ENCODE measurements at regions not wholly inside any gene's neighbourhood (a gene's known extent, or its start where the extent isn't known, plus 50 kb on each side); places are given as distances from the start of the nearest gene placed in this dataset.

GRCh38 chr21:26766826-26767325 is 78.3 kb downstream of the ADAMTS1 start:
- no peak for TF ChIP-seq EZH2phosphoT487 (IDR thresholded peaks at IDR 0.05; ENCODE audit: borderline replicate concordance, low read length)
- no peak for TF ChIP-seq CTCF (IDR thresholded peaks at IDR 0.05; ENCODE audit: low read depth, low read length, poor library complexity, severe bottlenecking)
- H3K9me3 ChIP-seq (ENCODE audit: control insufficient read depth, insufficient read depth, low read length), result no peaks in the 10 kb centered on the region
- no peak overlapping the region for H3K4me2 ChIP-seq (ENCODE audit: low read length)
- H3K4me1 ChIP-seq (ENCODE audit: control insufficient read depth, low read length), result no peaks in the 10 kb centered on the region
- H4K20me1 ChIP-seq (ENCODE audit: control insufficient read depth, insufficient read depth, low read depth, low read length), result no peaks in the 10 kb centered on the region
- no peaks in the 10 kb centered on the region for H3K9me2 ChIP-seq (replicated peaks; ENCODE audit: control insufficient read depth, low read length)
- H3K4me3 ChIP-seq (ENCODE audit: low read length), result no peak overlapping the region
- H3K27me3 ChIP-seq (ENCODE audit: control insufficient read depth, low read length), result no peaks in the 10 kb centered on the region
- no peaks in the 10 kb centered on the region for H3K36me3 ChIP-seq (ENCODE audit: control insufficient read depth, low read length)
- H3K27ac ChIP-seq (ENCODE audit: low read depth, low read length), result no peak overlapping the region
- H3F3A ChIP-seq (ENCODE audit: control insufficient read depth, insufficient read depth), result no peaks in the 10 kb centered on the region
- no peaks in the 10 kb centered on the region for H3K79me2 ChIP-seq (ENCODE audit: control insufficient read depth, low read length)

- no peaks in the 10 kb centered on the region for H3K9me3 ChIP-seq (ENCODE audit: control insufficient read depth, insufficient read depth, low read length)
- no peaks in the 10 kb centered on the region for H3K9me2 ChIP-seq (replicated peaks; ENCODE audit: control insufficient read depth, low read length)
- H4K20me1 ChIP-seq (ENCODE audit: control insufficient read depth, insufficient read depth, low read depth, low read length), result no peaks in the 10 kb centered on the region
- H3K4me1 ChIP-seq (ENCODE audit: control insufficient read depth, low read length), result no peaks in the 10 kb centered on the region
- H3K27me3 ChIP-seq (ENCODE audit: control insufficient read depth, low read length), result no peaks in the 10 kb centered on the region
- no peak for TF ChIP-seq EZH2phosphoT487 (IDR thresholded peaks at IDR 0.05; ENCODE audit: borderline replicate concordance, low read length)
- TF ChIP-seq CTCF (IDR thresholded peaks at IDR 0.05; ENCODE audit: low read depth, low read length, poor library complexity, severe bottlenecking), result no peak
- no peaks in the 10 kb centered on the region for H3K36me3 ChIP-seq (ENCODE audit: control insufficient read depth, low read length)
- H3K4me3 ChIP-seq (ENCODE audit: low read length), result no peak overlapping the region
- no peak overlapping the region for H3K27ac ChIP-seq (ENCODE audit: low read depth, low read length)
- no peaks in the 10 kb centered on the region for H3K79me2 ChIP-seq (ENCODE audit: control insufficient read depth, low read length)
- no peaks in the 10 kb centered on the region for H3F3A ChIP-seq (ENCODE audit: control insufficient read depth, insufficient read depth)
- H3K4me2 ChIP-seq (ENCODE audit: low read length), result no peak overlapping the region
Measured at GRCh38 chr21:26761174-26761915, 83.9 kb downstream of the ADAMTS1 start.

GRCh38 chr21:26759731-26760130 is 85.5 kb downstream of the ADAMTS1 start:
- Histone ChIP-seq H3K4me2 (ENCODE audit: low read length) (no peak overlapping the region), H3K4me1 (ENCODE audit: control insufficient read depth, low read length) (no peaks in the 10 kb centered on the region), H3K27me3 (ENCODE audit: control insufficient read depth, low read length) (no peaks in the 10 kb centered on the region), H4K20me1 (ENCODE audit: control insufficient read depth, insufficient read depth, low read depth, low read length) (no peaks in the 10 kb centered on the region), H3K9me2 (replicated peaks; ENCODE audit: control insufficient read depth, low read length) (no peaks in the 10 kb centered on the region), H3K4me3 (ENCODE audit: low read length) (no peak overlapping the region), H3F3A (ENCODE audit: control insufficient read depth, insufficient read depth) (no peaks in the 10 kb centered on the region), H3K79me2 (ENCODE audit: control insufficient read depth, low read length) (no peaks in the 10 kb centered on the region), H3K36me3 (ENCODE audit: control insufficient read depth, low read length) (no peaks in the 10 kb centered on the region), H3K27ac (ENCODE audit: low read depth, low read length) (no peak overlapping the region), H3K9me3 (ENCODE audit: control insufficient read depth, insufficient read depth, low read length) (no peaks in the 10 kb centered on the region)
- no peak for TF ChIP-seq CTCF (IDR thresholded peaks at IDR 0.05; ENCODE audit: low read depth, low read length, poor library complexity, severe bottlenecking)
- no peak for TF ChIP-seq EZH2phosphoT487 (IDR thresholded peaks at IDR 0.05; ENCODE audit: borderline replicate concordance, low read length)
